H9 (cell line): ENCODE measurements at regions not wholly inside any gene's neighbourhood (a gene's known extent, or its start where the extent isn't known, plus 50 kb on each side); places are given as distances from the start of the nearest gene placed in this dataset.

Experiments used
- DNase-seq: peaks from one replicate; pipeline ENCODE4 v3.0.0-alpha.2; 2017
- H2AFZ ChIP-seq: one replicate; pipeline ENCODE4 v1.6.1; 2013; ENCODE audit warnings: mild to moderate bottlenecking, low read length, control low read depth, moderate library complexity
- H2AK5ac ChIP-seq: 2 replicates; pipeline ENCODE4 v1.6.1; 2013; ENCODE audit warnings: low read length, control low read depth, mixed read lengths; ENCODE audit not compliant: insufficient read length
- H2BK120ac ChIP-seq: one replicate; pipeline ENCODE4 v1.6.1; 2013; ENCODE audit warnings: low read depth, mild to moderate bottlenecking, low read length, control low read depth, inconsistent platforms; ENCODE audit not compliant: poor library complexity, severe bottlenecking
- H2BK12ac ChIP-seq: 2 replicates; pipeline ENCODE4 v1.6.1; 2013; ENCODE audit warnings: low read length, control low read depth, mixed read lengths, low read depth; ENCODE audit not compliant: insufficient read length
- H2BK15ac ChIP-seq: 2 replicates; pipeline ENCODE4 v1.6.1; 2013; ENCODE audit warnings: low read depth, low read length, control low read depth
- H2BK20ac ChIP-seq: one replicate; pipeline ENCODE4 v1.6.1; 2013; ENCODE audit warnings: low read depth, mild to moderate bottlenecking, low read length, control low read depth, inconsistent platforms; ENCODE audit not compliant: poor library complexity, severe bottlenecking
- H2BK5ac ChIP-seq: 2 replicates; pipeline ENCODE4 v1.6.1; 2013; ENCODE audit warnings: low read length, control low read depth, mixed read lengths; ENCODE audit not compliant: insufficient read length
- H3K14ac ChIP-seq: 2 replicates; pipeline ENCODE4 v1.6.1; 2013; ENCODE audit warnings: low read length, control low read depth; ENCODE audit not compliant: insufficient read depth
- H3K18ac ChIP-seq: 2 replicates; pipeline ENCODE4 v1.6.1; 2013; ENCODE audit warnings: low read depth, mild to moderate bottlenecking, mixed read lengths, low read length, control low read depth; ENCODE audit not compliant: insufficient read length
- H3K23ac ChIP-seq: 2 replicates; pipeline ENCODE4 v1.6.1; 2013; ENCODE audit warnings: low read length, control low read depth, mixed read lengths, low read depth; ENCODE audit not compliant: insufficient read length
- H3K23me2 ChIP-seq: 2 replicates; pipeline ENCODE4 v1.6.1; 2013; ENCODE audit warnings: low read depth, mild to moderate bottlenecking, mixed read lengths, low read length, control low read depth; ENCODE audit not compliant: insufficient read length, poor library complexity, severe bottlenecking
- H3K27ac ChIP-seq: 2 replicates; pipeline ENCODE4 v1.5.1; 2013; ENCODE audit warnings: low read length, control low read depth, mixed read lengths, low read depth; ENCODE audit not compliant: insufficient read length
- H3K27me3 ChIP-seq: 2 replicates; pipeline ENCODE4 v1.6.1; 2013; ENCODE audit warnings: low read length, control low read depth, inconsistent platforms; ENCODE audit not compliant: insufficient read depth
- H3K4ac ChIP-seq: 2 replicates; pipeline ENCODE4 v1.6.1; 2013; ENCODE audit warnings: low read depth, mild to moderate bottlenecking, control low read depth, inconsistent platforms, low read length, moderate library complexity
- H3K4me1 ChIP-seq: 2 replicates; pipeline ENCODE4 v1.6.1; 2013; ENCODE audit warnings: low read length, control low read depth, inconsistent platforms; ENCODE audit not compliant: insufficient read depth
- H3K4me2 ChIP-seq: 2 replicates; pipeline ENCODE4 v1.6.1; 2013; ENCODE audit warnings: low read length, control low read depth, mixed read lengths; ENCODE audit not compliant: insufficient read length, insufficient read depth
- H3K56ac ChIP-seq: 2 replicates; pipeline ENCODE4 v1.6.1; 2013; ENCODE audit warnings: low read depth, mild to moderate bottlenecking, mixed read lengths, low read length, control low read depth; ENCODE audit not compliant: insufficient read length
- H3K79me1 ChIP-seq: 2 replicates; pipeline ENCODE4 v1.6.1; 2013; ENCODE audit warnings: low read depth, mild to moderate bottlenecking, moderate library complexity, low read length, control low read depth, inconsistent platforms; ENCODE audit not compliant: insufficient read depth, poor library complexity, severe bottlenecking
- H3K79me2 ChIP-seq: 2 replicates; pipeline ENCODE4 v1.6.1; 2013; ENCODE audit warnings: low read length, control low read depth, inconsistent platforms; ENCODE audit not compliant: insufficient read depth
- H3K9ac ChIP-seq: 2 replicates; pipeline ENCODE4 v1.6.1; 2013; ENCODE audit warnings: low read length, control low read depth, mixed read lengths; ENCODE audit not compliant: insufficient read length; ENCODE audit errors: extremely low read depth
- H3K9me3 ChIP-seq: one replicate; pipeline ENCODE4 v1.6.1; 2013; ENCODE audit warnings: low read depth, low read length, inconsistent platforms; ENCODE audit not compliant: control insufficient read depth
- H3T11ph ChIP-seq: one replicate; pipeline ENCODE4 v1.6.1; 2013; ENCODE audit warnings: mild to moderate bottlenecking, low read length, control low read depth, inconsistent platforms
- H4K20me1 ChIP-seq: one replicate; pipeline ENCODE4 v1.6.1; 2013; ENCODE audit not compliant: control insufficient read depth, insufficient read length, insufficient read depth
- H4K5ac ChIP-seq: 2 replicates; pipeline ENCODE4 v1.6.1; 2013; ENCODE audit warnings: low read depth, mild to moderate bottlenecking, mixed read lengths, low read length, control low read depth; ENCODE audit not compliant: insufficient read length
- H4K8ac ChIP-seq: replicated peaks from 2 replicates; pipeline ENCODE4 v1.6.1; 2013; ENCODE audit warnings: low read length, control low read depth, mixed read lengths, low read depth; ENCODE audit not compliant: insufficient read length
- H4K91ac ChIP-seq: 2 replicates; pipeline ENCODE4 v1.6.1; 2013; ENCODE audit warnings: low read depth, mild to moderate bottlenecking, moderate library complexity, mixed read lengths, low read length, control low read depth; ENCODE audit not compliant: insufficient read length
- H3K27ac Mint-ChIP-seq, 3 experiments: 2 replicates in 2 of 3; 3 replicates in 1 of 3; pipeline ENCODE4 v1.8.0; 2020 to 2021; ENCODE audit warnings: mixed read lengths in 3 of 3, mild to moderate bottlenecking in 1 of 3, moderate library complexity in 1 of 3
- H3K27me3 Mint-ChIP-seq: 2 replicates; pipeline ENCODE4 v1.8.0; 2021; ENCODE audit warnings: low read depth, mild to moderate bottlenecking, moderate library complexity, mixed read lengths
- H3K36me3 Mint-ChIP-seq, 3 experiments: 2 replicates in 2 of 3; 3 replicates in 1 of 3; pipeline ENCODE4 v1.8.0; 2020 to 2021; ENCODE audit warnings: low read depth in 3 of 3, mixed read lengths in 3 of 3; ENCODE audit not compliant: insufficient read depth in 1 of 3
- H3K4me1 Mint-ChIP-seq, 2 experiments: 2 replicates each; pipeline ENCODE4 v1.8.0; 2020; ENCODE audit warnings: mixed read lengths in 2 of 2
- H3K4me3 Mint-ChIP-seq, 2 experiments: 2 replicates in 1 of 2; 3 replicates in 1 of 2; pipeline ENCODE4 v1.8.0; 2020 to 2021; ENCODE audit warnings: mild to moderate bottlenecking in 2 of 2, mixed read lengths in 2 of 2, moderate library complexity in 1 of 2
- H3K9me3 Mint-ChIP-seq, 2 experiments: 2 replicates in 1 of 2; 3 replicates in 1 of 2; pipeline ENCODE4 v1.8.0; 2020; ENCODE audit warnings: mild to moderate bottlenecking in 2 of 2, mixed read lengths in 2 of 2, moderate library complexity in 1 of 2
- WGBS: extraction: QIAGEN DNeasy Blood & Tissue Kit; methylation state at CpG from one replicate; pipeline ENCODE4 v1.1.7; 2013; ENCODE audit warnings: missing lambda C conversion rate, low lambda C conversion rate, mixed read lengths; ENCODE audit not compliant: insufficient read length; ENCODE audit errors: extremely low coverage; 5-methylcytosine and 5-hydroxymethylcytosine counted together
- TF ChIP-seq, protein P1 (sequence below): fragments of 200-600 bp; sonication (generic); conservative IDR thresholded peaks from 3 replicates; pipeline ENCODE4 v1.8.0; 2021; ENCODE audit warnings: antibody characterized with exemption, mild to moderate bottlenecking

DNA sequence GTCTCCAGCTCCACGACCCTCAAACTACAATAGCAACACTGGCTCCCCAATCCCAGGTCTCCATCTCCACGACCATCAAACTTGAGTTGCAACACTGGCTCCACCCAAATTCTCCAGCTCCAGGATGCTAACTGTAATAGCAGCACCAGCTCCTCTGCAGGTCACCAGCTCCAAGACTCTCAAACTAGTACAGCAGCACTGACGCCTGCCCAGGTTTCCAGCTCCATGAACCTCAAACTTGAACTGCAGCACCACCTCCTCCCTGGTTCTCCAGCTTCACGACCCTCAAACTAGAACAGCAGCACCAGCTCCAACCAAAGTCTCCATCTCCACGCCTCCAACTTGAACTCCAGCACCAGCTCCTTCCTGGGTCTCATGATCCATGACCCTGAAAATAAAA, 353.8 kb downstream of the PREX1 start:
- Histone ChIP-seq H3T11ph (no peak overlapping the region), H4K8ac (no peak overlapping the region), H3K4me2 (no peak overlapping the region), H3K27me3 (no peaks in the 10 kb centered on the region; the same call in 1 of the 2 replicates), H3K14ac (no peak overlapping the region), H3K27ac (no peak overlapping the region), H2BK12ac (no peak overlapping the region), H4K91ac (no peak overlapping the region), H2AK5ac (no peak overlapping the region), H3K18ac (no peak overlapping the region), H3K4ac (no peak overlapping the region), H4K20me1 (no peaks in the 10 kb centered on the region), H2BK15ac (no peak overlapping the region), H4K5ac (no peak overlapping the region), H3K9ac (no peak overlapping the region), H3K79me2 (no peaks in the 10 kb centered on the region), H2BK120ac (no peak overlapping the region), H3K56ac (no peak overlapping the region), H3K23me2 (no peaks in the 10 kb centered on the region), H2BK20ac (no peak overlapping the region), H3K9me3 (no peaks in the 10 kb centered on the region), H3K23ac (no peak overlapping the region), H3K79me1 (no peaks in the 10 kb centered on the region), H3K4me1 (peaks cover 2% of the 10 kb centered on the region; the same call in 1 of the 2 replicates), H2BK5ac (no peak overlapping the region), H2AFZ (no peak overlapping the region)
- peaks cover 11% of the 10 kb centered on the region for H3K27me3 Mint-ChIP-seq
- peaks cover 5 to 9% of the 10 kb centered on the region in 2 experiments; a peak in 3 of 5 replicates for H3K9me3 Mint-ChIP-seq
- no CpG with 5 or more reads among the region's 5 CpGs for WGBS
- H3K36me3 Mint-ChIP-seq: peaks cover 0 to 16% (median 7%) of the 10 kb centered on the region in 3 experiments; a peak in 4 of 7 replicates
- peaks cover 9 to 11% of the 10 kb centered on the region in 2 experiments for H3K4me1 Mint-ChIP-seq
- TF ChIP-seq, protein P1, sequence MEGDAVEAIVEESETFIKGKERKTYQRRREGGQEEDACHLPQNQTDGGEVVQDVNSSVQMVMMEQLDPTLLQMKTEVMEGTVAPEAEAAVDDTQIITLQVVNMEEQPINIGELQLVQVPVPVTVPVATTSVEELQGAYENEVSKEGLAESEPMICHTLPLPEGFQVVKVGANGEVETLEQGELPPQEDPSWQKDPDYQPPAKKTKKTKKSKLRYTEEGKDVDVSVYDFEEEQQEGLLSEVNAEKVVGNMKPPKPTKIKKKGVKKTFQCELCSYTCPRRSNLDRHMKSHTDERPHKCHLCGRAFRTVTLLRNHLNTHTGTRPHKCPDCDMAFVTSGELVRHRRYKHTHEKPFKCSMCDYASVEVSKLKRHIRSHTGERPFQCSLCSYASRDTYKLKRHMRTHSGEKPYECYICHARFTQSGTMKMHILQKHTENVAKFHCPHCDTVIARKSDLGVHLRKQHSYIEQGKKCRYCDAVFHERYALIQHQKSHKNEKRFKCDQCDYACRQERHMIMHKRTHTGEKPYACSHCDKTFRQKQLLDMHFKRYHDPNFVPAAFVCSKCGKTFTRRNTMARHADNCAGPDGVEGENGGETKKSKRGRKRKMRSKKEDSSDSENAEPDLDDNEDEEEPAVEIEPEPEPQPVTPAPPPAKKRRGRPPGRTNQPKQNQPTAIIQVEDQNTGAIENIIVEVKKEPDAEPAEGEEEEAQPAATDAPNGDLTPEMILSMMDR: no peak
- no peak overlapping the region for H3K27ac Mint-ChIP-seq
- no peak for DNase-seq
- no peak overlapping the region for H3K4me3 Mint-ChIP-seq
